Fibroblast of lung (primary cell): ENCODE measurements at regions not wholly inside any gene's neighbourhood (a gene's known extent, or its start where the extent isn't known, plus 50 kb on each side); places are given as distances from the start of the nearest gene placed in this dataset.

Source experiments
- EZH2 ChIP-seq: IDR thresholded peaks from 2 replicates; pipeline ENCODE4 v1.5.1; 2012; ENCODE audit warnings: low read length, control low read depth, mild to moderate bottlenecking; ENCODE audit errors: missing control alignments
- TF ChIP-seq, protein P1 (sequence below), 2 donors: IDR thresholded peaks in 1 of 2; conservative IDR thresholded peaks in 1 of 2; 1 replicate in 1 of 2; 2 replicates in 1 of 2; pipeline ENCODE4 v1.5.1; 2011 to 2012; ENCODE audit warnings: low read length in 2 of 2, control low read depth in 1 of 2, inconsistent platforms in 1 of 2, low read depth in 1 of 2, mild to moderate bottlenecking in 1 of 2

DNA sequence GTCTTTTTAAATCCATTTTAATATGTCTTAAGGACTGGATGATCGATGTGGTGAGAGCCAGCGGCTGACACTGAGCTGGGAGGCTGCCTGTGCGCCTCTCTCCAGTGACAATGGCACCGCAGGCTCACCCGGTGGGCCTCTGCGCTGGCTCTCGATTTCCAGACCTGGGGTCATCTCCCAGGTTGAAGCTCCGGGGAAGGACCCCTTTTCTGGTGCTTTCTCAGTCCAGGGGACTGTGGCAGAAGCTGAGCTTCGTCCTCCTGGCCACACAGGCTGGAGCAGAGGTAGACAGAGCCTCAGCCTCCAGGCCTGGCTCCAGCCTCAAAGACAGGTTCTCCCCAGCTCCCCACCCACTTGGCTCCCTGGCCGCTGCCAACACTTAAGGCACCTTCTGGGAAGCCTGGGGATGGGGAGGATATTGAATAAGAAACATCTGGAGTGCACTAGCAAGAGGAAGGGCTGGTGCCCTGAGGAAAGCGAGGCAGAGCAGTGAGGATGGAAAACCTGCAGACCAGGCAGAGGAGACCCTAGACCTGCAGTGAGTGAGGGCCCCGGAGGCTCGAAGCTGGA is 154.2 kb upstream of the SMAD3 start:
- TF ChIP-seq, protein P1, sequence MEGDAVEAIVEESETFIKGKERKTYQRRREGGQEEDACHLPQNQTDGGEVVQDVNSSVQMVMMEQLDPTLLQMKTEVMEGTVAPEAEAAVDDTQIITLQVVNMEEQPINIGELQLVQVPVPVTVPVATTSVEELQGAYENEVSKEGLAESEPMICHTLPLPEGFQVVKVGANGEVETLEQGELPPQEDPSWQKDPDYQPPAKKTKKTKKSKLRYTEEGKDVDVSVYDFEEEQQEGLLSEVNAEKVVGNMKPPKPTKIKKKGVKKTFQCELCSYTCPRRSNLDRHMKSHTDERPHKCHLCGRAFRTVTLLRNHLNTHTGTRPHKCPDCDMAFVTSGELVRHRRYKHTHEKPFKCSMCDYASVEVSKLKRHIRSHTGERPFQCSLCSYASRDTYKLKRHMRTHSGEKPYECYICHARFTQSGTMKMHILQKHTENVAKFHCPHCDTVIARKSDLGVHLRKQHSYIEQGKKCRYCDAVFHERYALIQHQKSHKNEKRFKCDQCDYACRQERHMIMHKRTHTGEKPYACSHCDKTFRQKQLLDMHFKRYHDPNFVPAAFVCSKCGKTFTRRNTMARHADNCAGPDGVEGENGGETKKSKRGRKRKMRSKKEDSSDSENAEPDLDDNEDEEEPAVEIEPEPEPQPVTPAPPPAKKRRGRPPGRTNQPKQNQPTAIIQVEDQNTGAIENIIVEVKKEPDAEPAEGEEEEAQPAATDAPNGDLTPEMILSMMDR (conservative IDR thresholded peaks at IDR 0.05 in 1 of 2, IDR thresholded peaks at IDR 0.05 in 1 of 2; ENCODE audit: low read depth in 1 of 2, low read length in 2 of 2) = no peak
- no peak for TF ChIP-seq EZH2
